Glutamatergic neuron (in vitro differentiated cells): ENCODE measurements at regions not wholly inside any gene's neighbourhood (a gene's known extent, or its start where the extent isn't known, plus 50 kb on each side); places are given as distances from the start of the nearest gene placed in this dataset.

Experiments
- DNase-seq: peaks from one replicate; pipeline ENCODE4 v3.0.0; 2022
- H3K27ac Mint-ChIP-seq: one replicate; pipeline ENCODE4 v1.8.0; 2020; ENCODE audit warnings: mild to moderate bottlenecking, mixed read lengths, inconsistent platforms; ENCODE audit not compliant: unreplicated experiment
- H3K27me3 Mint-ChIP-seq: one replicate; pipeline ENCODE4 v1.8.0; 2020; ENCODE audit warnings: mild to moderate bottlenecking, moderate library complexity, mixed read lengths, inconsistent platforms; ENCODE audit not compliant: unreplicated experiment
- H3K36me3 Mint-ChIP-seq: one replicate; pipeline ENCODE4 v1.8.0; 2020; ENCODE audit warnings: mild to moderate bottlenecking, mixed read lengths, inconsistent platforms; ENCODE audit not compliant: unreplicated experiment
- H3K4me1 Mint-ChIP-seq: one replicate; pipeline ENCODE4 v1.8.0; 2020; ENCODE audit warnings: mild to moderate bottlenecking, low read depth, mixed read lengths, inconsistent platforms; ENCODE audit not compliant: unreplicated experiment
- H3K4me3 Mint-ChIP-seq: one replicate; pipeline ENCODE4 v1.8.0; 2020; ENCODE audit warnings: mild to moderate bottlenecking, mixed read lengths, inconsistent platforms; ENCODE audit not compliant: unreplicated experiment
- H3K9me3 Mint-ChIP-seq: one replicate; pipeline ENCODE4 v1.8.0; 2020; ENCODE audit warnings: mild to moderate bottlenecking, moderate library complexity, mixed read lengths, inconsistent platforms; ENCODE audit not compliant: unreplicated experiment
- CTCF ChIP-seq: fragments of 200-600 bp; sonication (generic); IDR thresholded peaks from one replicate; pipeline ENCODE4 v1.5.0; 2021; ENCODE audit not compliant: partially characterized antibody, unreplicated experiment

DNA sequence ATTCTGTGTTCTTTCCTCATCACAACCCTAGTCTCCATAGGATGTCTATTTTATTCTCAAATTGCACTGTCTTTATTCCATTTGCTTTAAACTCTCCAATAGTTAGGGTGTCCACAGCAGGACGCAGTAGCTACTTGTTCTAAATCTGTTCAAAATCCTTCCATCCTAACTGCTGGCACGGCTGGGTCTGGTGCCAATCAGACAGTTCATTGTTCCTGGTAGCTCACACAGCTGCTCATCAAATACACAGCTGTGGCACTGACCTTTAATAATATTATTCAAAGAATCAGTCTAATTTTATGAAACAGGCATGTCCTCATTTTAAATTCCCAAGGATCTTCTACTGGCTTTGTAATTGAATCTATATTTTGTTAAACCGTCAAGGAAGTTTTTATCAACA lies 59.7 kb upstream of the TMEFF2 start:
- H3K4me3 Mint-ChIP-seq = no peak overlapping the region

DNA sequence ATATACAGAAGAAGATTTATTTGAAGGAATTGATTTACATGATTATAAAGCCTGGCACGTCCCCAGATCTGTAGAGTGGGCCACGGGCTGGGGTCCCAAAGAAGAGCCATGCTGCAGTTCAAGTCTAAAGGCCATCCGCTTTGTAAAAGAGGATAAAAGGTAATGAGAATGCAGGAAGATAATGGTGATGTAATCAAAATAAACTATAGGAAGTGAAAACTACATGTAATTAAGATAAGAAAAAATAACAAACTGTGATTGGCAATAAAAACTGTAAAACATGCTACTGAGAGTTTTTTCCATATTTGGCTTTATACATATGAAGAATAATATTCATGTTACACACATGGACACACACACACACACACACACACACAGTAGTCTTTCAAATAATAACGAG lies 59.0 kb upstream of the TMEFF2 start:
- TF ChIP-seq CTCF = no peak

More for the DNA sequence above, 59.7 kb upstream of the TMEFF2 start:
- H3K4me1 Mint-ChIP-seq = no peaks in the 10 kb centered on the region
- TF ChIP-seq CTCF = no peak
- no peaks in the 10 kb centered on the region for H3K36me3 Mint-ChIP-seq
- no peaks in the 10 kb centered on the region for H3K27me3 Mint-ChIP-seq
- DNase-seq = no peak
- no peaks in the 10 kb centered on the region for H3K9me3 Mint-ChIP-seq
- H3K27ac Mint-ChIP-seq = no peak overlapping the region

GRCh38 chr2:192250961-192251360 lies 56.2 kb upstream of the TMEFF2 start:
- no peaks in the 10 kb centered on the region for H3K36me3 Mint-ChIP-seq
- no peak overlapping the region for H3K27ac Mint-ChIP-seq
- no peak for DNase-seq
- no peaks in the 10 kb centered on the region for H3K4me1 Mint-ChIP-seq
- no peaks in the 10 kb centered on the region for H3K9me3 Mint-ChIP-seq
- no peak for TF ChIP-seq CTCF
- no peaks in the 10 kb centered on the region for H3K27me3 Mint-ChIP-seq
- H3K4me3 Mint-ChIP-seq = no peak overlapping the region

More for the DNA sequence above, 59.0 kb upstream of the TMEFF2 start:
- no peak for DNase-seq
- no peaks in the 10 kb centered on the region for H3K4me1 Mint-ChIP-seq
- H3K36me3 Mint-ChIP-seq = no peaks in the 10 kb centered on the region
- no peak overlapping the region for H3K4me3 Mint-ChIP-seq
- H3K9me3 Mint-ChIP-seq = no peaks in the 10 kb centered on the region
- no peaks in the 10 kb centered on the region for H3K27me3 Mint-ChIP-seq
- H3K27ac Mint-ChIP-seq = no peak overlapping the region

DNA sequence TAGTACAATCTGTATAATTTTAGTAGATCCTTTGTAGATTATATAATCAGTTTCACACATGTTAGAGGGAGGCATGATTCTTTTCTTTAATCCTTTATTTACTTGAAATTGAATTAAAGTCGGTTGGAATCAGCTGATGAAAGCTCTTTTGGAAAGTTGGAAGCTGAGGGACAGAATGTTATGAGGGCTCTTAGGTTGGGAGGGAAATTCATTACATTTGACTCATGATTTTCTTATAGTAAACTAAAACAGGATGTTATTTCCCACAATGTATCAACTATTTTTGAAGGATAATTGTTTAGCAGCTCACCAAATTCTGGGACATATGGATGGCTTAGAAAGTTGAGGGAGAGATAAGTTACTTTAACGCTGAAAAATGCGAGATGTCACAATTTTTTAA lies 52.7 kb upstream of the TMEFF2 start:
- H3K36me3 Mint-ChIP-seq = no peaks in the 10 kb centered on the region
- no peak overlapping the region for H3K4me3 Mint-ChIP-seq
- H3K9me3 Mint-ChIP-seq = no peaks in the 10 kb centered on the region
- H3K27me3 Mint-ChIP-seq = no peaks in the 10 kb centered on the region
- TF ChIP-seq CTCF = no peak
- no peak overlapping the region for H3K27ac Mint-ChIP-seq
- H3K4me1 Mint-ChIP-seq = no peaks in the 10 kb centered on the region
- no peak for DNase-seq

- no peak for TF ChIP-seq CTCF
- no peaks in the 10 kb centered on the region for H3K27me3 Mint-ChIP-seq
- no peaks in the 10 kb centered on the region for H3K36me3 Mint-ChIP-seq
- no peaks in the 10 kb centered on the region for H3K4me1 Mint-ChIP-seq
- no peak overlapping the region for H3K27ac Mint-ChIP-seq
- H3K9me3 Mint-ChIP-seq = no peaks in the 10 kb centered on the region
- no peak for DNase-seq
- H3K4me3 Mint-ChIP-seq = no peak overlapping the region
Measured at GRCh38 chr2:192246297-192246696, 51.6 kb upstream of the TMEFF2 start.
